Glomerular visceral epithelial cell (primary cell): ENCODE measurements at regions not wholly inside any gene's neighbourhood (a gene's known extent, or its start where the extent isn't known, plus 50 kb on each side); places are given as distances from the start of the nearest gene placed in this dataset.
"Not testable (repeated sequence)": the region's sequence is repeated elsewhere in the genome, so short reads cannot be mapped to it uniquely, and the experiment has no call there.

ENCODE experiments used
- DNase-seq: peaks from one replicate; pipeline ENCODE4 v3.0.0-alpha.2; 2016; ENCODE audit errors: extremely low spot score

DNA sequence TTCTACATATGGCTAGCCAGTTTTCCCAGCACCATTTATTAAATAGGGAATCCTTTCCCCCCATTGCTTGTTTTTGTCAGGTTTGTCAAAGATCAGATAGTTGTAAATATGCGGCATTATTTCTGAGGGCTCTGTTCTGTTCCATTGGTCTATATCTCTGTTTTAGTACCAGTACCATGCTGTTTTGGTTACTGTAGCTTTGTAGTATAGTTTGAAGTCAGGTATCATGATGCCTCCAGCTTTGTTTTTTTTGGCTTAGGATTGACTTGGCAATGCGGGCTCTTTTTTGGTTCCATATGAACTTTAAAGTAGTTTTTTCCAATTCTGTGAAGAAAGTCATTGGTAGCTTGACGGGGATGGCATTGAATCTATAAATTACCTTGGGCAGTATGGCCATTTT lies 60.0 kb upstream of the GPC3 start:
- not testable (repeated sequence) for DNase-seq

DNA sequence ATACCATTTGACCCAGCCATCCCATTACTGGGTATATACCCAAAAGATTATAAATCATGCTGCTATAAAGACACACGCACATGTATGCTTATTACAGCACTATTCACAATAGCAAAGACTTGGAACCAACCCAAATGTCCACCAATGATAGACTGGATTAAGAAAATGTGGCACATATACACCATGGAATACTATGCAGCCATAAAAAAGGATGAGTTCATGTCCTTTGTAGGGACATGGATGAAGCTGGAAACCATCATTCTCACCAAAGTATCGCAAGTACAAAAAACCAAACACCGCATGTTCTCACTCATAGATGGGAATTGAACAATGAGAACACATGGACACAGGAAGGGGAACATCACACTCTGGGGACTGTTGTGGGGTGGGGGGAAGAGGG lies 81.7 kb upstream of the GPC3 start:
- DNase-seq: not testable (repeated sequence)

DNA sequence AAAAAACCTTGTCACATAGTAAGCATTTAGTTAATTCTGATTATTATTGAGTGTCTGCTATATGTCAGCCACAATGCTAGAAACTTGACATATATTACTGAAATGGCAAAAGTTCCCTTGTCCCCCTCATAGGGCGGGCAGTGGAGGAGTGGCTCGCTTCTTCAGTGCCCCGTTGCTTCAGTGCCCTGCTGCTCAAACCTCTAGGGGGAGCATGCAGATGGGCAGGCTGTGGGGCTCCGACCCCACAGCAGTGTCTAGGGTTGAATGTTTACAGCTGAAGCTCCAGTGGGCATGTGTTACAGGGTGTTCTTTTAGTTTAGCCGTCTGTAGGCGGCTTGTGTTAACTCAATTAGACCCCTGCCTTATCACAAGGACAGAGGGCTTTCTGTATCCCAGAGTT lies 86.5 kb upstream of the GPC3 start:
- not testable (repeated sequence) for DNase-seq

DNA sequence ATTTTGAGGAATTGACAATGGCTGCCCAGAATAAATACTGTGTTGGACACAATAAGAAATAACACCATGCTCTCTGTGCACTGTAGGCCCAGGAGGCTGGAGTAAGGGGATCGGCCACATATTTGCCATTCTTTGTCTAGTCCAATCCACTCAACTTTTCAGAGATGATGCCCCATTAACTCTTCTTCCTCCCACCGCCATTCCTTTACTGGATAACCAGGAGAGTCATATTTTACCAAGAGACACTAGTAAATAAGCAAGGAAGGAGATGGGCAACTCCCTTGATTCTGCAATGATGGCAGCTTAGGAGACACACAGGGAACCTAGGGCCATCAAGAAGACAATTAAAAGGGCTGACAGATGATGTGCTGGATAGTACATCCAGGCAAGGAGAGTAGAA lies 87.9 kb upstream of the GPC3 start:
- no peak for DNase-seq

DNA sequence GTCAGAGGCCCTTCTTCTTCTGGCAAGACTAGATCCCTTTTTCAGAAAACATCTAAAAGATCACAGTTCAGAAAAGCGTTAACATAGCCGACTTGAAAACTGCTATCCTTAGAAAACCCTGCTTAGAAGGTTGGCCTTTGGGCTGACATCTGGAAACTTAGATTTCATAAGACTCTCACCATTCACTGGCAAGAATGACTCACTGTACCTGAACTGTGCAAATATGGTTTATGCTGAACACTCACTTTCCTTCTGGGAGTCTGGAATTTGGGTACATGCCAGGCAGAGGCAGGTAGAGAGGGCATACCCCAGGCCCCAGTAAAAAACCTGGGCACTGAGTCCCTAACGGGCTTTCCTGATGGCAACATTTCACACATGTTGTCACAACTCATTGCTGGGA lies 88.8 kb upstream of the GPC3 start:
- no peak for DNase-seq

DNA sequence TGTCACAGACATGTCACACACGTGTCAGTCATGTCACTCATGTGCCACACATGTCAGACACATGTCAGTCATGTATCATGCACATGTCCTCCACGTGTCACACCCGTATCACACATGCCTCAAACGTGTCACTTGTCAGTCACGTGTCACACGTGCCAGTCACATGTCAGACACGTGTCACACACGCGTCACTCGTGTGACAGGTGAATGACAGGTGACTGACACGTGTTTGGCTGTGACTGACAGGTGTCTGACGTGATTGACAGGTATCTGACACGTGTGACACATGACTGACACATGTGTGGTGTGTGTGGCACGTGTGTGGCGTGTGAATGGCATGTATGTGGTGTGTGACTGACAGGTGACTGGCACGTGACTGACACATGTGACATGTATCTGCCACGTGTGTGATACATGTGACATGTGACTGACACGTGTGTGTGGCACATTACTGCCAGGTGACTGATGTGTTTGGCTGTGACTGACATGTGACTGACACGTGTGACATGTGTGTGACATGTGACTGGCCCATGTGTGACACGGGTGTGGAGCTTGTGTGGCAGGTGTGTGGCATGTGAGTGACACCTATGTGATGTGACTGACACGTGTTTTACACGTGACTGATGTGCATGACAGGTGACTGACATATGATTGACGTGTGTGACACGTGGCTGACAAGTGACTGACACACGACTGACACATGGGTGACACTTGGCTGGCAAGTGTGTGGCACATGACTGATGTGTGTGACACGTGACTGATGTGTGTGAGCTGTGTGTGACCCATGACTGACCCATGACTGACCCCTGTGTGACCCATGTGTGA lies 90.7 kb upstream of the GPC3 start:
- DNase-seq: no peak

DNA sequence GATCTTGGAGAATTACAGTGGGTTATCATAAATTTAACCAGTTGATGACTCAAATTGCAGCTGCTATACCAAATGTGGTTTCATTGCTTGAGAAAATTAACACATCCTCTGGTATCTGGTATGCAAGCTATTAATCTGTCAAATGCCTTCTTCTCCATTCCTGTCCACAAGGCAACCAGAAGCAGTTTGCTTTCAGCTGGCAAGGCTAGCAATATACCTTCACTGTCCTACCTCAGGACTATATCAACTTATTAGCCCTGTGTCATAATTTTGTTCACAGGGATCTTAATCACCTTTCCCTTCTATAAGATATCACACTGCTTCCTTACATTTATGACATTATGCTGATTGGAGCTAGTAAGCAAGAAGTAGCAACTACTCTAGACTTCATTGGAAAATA lies 110.0 kb upstream of the GPC3 start:
- no peak for DNase-seq

DNA sequence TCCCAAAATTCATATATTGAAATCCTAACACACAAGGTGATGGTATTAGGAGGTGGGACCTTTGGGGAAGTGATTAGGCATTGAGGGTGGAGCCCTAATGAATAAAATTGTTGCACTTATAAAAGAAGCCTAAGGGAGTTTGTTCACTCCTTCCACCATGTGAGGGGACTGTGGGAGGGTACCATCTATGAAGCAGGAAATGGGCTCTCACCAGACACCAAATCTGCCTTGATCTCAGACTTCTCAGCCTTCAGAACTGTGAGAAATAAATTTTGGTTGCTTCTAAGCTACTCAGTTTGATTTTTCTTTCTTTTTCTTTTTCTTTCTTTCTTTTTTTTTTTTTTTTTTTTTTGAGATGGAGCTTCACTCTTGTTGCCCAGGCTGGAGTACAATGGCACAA lies 116.2 kb upstream of the GPC3 start:
- DNase-seq: no peak

DNA sequence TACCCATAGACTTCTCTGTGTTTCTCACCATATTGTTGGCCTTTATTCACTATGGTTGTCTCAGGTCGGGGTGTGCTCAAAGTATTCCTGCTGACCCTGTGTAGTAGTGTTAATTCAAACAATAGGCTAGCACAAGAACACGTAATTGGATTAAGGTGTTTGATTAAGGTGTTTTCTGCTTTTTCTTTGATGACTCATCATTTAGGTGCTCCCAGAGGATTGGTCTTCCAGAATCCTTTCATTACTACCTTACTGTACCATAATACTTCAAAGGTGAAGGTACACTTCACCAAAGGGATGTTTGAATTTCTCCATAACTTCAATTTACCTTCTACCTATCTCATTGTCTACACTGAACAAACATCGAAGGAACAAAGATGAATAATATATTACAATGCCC lies 121.7 kb upstream of the CCDC160 start:
- DNase-seq: no peak

DNA sequence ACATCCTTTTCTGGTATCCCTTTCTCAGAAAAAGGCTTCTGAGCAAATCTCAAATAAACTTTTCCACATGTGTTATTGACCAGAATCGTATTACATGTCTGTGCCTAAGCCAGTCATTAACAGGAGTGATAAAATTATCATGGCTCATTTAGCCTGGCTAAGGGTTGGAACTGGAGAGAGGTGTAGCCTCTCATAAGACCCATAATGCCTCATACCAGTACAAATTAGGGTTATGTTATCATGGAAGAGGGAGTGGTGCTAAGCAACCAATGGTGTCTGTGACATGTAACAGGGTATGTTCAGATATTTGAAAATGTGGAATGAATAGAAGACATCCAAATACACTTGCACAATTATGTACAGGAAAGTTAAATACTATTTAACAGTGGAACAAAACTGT lies 99.6 kb upstream of the CCDC160 start:
- DNase-seq: no peak

DNA sequence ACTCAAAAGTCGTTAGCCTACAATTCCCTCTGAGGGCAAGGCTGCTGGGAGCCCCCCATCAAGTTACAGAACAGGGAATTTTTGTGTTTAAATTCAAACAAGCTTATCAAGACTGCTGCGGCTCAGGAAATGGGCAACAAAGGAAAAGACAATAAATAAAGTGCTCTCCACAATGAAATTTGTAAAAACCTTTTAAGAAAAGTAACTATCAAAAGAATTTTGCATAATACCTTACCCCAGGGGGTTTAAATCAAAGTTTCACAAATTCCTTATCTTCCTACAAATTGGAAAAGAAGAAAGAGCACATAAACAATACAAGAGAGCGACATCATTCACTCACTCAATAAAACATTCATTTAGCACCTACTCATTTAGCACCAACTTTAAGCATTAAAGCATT lies 97.9 kb upstream of the CCDC160 start:
- no peak for DNase-seq

DNA sequence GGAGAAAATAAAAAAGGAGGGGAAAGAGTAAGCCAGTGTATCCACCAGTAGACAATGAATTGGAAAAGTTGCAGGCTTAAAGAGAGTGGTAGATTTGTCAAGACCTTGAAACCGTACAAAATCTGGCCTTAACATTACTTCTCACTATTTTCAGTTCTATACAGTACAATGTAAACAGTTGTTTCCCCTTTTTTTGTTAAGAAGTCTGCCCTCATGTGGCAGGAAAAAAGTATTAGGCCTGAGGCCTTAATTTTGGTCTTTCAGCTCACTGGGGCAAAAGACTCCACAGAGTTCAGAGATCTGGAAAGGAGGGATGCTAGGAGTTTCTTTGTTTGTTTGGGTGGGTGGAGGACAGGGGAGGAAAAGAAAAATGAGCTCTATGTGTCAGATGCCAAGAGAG lies 92.8 kb upstream of the CCDC160 start:
- peak; percentile 0 for DNase-seq

DNA sequence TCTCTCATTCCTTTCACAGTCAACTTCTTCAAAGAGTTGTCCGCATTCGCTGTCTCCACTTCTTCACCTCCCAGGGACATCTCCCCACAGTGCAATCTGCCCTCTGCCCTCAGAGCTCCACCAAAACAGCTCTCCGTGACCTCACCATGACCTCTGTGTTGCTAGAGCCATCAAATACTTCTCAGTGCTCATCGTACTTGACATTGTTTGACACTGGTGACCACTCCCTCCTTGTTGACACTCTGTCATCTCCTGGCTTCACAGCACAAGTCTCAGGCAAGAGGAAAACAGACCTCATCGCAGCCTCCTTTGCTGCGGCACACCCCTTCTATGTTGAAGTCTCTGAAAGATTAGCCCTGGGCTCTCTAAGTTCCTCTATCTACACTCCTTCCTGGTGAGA lies 90.5 kb upstream of the CCDC160 start:
- DNase-seq: no peak

DNA sequence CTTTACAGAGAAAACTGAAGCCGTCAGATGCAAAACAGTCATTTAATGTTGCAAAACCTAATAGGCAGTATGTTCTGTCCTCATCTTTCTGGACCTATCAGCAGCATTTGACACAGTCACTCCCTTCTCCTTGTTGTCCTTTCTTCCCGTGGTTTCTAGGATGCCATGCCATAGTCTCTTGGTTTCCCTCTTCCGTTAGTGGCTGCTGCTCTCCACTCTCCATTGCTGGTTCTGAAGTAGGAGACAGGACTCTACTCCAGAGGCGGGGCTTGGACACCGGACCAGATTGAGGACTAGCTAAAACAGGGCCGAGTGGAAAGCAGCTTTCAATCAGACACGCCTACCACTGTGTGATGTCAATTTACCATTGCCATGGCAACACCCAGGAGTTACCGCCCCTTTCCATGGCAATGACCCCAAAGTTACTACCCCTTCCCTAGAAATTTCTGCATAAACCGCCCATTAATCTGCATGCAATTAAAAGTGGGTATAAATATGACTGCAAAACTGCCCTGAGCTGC lies 88.8 kb upstream of the CCDC160 start:
- no peak for DNase-seq

DNA sequence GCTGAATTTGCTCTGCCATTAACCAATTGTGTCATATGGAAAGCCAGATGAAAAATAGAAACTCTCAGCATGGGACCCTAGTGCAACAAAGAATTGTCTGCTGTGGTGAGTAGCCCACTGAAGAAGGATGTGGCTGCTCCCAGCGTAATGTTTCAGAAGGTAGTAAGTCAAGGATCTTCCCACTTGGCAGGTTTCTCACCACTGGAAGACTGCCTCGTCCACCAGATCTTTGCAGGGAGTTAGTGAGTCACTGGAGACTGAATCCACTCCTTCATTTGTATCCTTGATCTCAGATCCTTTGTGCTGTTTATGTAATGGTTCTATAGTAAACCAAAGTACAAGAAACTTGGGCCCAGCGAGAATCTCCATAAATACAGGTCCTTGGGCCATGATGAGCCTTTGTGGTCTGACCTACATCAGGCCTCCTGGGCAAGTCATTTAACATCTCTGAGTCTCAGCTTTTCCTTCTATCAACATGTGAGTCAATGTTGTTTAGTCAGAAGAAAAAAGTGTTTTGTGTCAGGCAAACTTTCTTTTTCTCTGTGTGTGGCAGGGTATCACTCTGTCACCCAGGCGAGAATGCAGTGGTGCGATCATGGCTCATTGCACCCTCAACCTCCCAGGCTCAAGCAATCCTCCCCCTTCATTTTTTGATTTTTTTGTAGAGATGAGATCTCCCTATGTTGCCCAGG lies 78.0 kb upstream of the CCDC160 start:
- no peak for DNase-seq

DNA sequence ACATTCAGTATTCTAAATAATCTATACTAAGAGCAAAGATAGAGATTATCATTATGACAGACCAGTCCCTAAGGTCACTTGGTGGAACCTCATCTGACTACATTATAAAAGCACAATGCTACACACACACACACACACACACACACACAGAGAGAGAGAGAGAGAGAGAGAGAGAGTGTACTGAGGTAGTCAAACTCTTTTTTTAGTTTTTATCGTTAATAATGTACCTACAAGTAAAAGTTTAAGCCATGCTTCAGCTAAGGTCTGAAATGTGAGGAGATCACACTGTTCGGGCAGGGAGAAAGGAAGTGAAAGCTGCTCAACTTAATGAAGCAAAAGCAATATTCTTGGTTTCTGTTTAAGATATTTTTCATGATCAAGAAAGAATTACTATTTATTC lies 75.8 kb upstream of the CCDC160 start:
- DNase-seq: no peak

DNA sequence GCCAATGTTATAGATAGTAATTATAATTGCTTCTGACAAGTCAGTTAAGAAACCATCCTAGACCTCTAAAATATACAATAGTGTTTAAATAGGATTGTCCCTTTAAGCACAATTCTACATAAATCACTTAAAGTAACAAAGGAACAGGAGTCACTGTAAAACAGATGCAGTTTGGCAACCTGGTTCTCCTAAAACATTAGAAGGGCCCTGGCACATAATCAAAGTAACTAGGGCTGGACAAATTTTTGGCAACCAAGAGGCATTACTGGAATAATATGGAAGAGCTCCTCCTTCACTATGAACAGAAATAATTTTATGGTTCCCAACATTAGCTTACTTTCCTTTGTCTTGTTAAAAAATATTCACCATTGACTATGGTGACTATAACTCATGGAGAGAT lies 75.0 kb upstream of the CCDC160 start:
- DNase-seq: no peak

DNA sequence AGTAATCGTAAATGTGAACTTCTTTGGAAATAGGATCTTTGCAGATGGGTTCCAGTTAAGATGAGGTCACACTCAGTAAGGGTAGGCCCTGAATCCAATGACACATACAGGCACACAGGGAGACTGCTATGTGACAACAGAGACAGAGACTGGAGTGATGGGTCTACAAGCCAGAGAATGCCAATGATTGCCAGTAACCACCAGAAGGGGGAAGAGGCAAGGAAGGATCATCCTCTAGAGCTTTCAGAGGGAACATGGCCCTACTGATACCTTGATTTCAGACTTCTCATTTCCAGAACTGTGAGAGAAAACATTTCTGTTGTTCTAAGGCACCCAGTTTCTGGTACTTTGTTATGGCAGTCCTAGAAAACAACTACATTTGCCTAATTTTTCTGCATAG lies 73.1 kb upstream of the CCDC160 start:
- DNase-seq: no peak

DNA sequence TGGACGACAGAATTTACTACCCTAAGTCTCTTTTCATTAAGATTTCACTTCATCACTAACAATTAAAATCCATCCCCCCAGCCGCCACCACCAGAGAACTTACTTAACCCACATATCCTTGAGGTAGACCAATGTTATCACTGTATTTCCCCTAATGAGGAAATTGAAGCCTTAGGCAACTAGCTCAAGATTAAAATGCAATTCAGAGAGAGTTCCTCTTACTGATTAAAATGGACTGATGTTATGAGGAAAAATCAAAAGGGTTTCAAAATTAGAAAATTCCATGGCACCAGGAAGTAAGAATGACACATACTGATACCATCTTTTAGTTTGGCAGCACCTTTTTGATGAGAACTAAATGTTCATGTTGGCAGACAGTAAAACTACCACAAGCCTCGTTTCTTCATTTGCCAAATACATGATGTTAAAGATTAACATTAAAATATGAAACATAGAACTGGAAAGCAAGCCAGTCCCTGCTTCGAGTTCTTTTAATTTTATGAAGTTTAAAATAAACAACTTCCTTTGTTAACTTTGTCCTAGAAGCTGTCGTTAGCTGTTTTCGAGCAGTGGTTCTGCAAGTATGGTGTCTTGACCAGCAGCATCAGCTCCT lies 69.3 kb upstream of the CCDC160 start:
- no peak for DNase-seq

DNA sequence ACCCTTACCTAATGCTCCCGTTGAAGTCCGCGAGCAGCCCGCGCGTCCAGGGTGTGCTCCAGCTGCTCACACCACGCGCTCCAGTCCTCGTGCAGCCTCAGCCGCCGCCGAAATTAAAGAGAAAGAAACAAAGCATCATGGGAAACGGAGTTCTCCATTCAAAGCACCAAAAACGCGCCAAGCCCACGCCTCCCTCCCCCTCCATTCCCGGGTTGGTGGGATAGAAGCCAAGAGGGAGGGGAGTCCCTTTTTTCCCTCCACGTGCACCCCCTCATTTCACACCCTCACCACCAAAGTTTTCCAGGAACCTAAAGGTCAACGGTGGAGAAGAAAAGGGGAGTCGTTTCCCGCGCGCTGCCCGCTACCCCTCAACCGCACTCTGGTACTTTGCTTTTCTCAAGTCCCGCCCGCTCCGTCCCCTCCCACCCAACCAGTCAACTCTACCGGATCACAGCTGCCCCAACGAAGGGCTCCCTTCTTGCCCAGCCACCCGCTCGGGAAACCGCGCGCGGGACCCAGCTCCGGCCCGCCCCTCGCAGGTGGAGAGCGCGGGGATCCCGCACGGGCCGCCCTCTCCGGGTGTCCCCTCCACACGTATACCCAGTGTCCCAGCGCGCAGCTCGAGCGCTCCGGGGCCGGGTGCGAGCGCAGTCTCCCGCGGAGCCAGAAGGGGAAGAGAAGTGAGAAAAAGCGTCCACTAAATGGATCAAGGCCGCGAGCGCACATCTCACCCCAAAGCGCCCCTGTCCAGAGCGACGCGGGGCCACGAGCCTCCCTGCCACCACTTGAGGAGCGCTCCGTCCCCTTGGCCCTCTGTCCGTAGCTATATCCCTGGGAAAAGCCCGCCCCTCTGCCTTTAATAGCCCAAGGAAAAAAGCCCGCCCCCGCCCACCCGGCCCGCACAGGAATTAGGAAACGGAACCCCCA lies 65.1 kb upstream of the CCDC160 start:
- no peak for DNase-seq

DNA sequence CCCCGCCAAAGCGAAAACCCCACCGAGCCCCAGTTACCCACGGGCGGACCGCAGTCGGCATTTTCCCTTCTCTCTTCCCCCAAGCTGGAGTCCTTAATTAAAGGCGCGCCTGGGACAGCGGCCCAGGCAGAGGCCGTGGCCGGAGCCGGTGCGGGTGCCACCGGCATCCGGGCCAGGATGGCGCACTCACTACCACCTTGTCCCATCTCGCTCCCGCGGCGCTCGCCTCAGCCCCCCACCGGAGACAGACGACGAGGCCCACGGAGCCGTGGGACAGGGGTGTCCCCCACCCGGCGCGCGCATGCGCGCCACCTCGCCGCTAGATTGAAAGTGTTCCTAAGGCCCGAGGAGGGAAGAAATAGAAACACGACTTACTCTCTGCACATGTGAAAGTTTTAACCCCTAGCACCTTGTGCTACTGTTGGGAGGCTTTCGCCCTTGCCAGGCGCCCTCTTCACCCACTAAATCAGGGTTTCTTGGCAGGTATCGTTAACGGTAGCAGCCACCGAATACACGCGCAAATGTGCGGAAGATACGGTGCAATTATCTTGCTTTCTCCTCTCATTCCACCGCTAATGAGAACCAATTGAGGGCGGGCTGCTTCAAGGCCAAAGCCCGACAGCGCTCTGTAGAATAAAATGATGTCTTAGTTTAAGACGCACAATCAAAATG lies 64.3 kb upstream of the CCDC160 start:
- no peak for DNase-seq
